ENCODE measurements at regions not wholly inside any gene's neighbourhood (a gene's known extent, or its start where the extent isn't known, plus 50 kb on each side); places are given as distances from the start of the nearest gene placed in this dataset.

- Histone ChIP-seq H3K27ac (ENCODE audit: low read length) (no peak overlapping the region), H3K27me3 (replicated peaks; ENCODE audit: insufficient read depth, low read length) (no peaks in the 10 kb centered on the region)
- no peak for DNase-seq
These were observed 73.6 kb downstream of the MAIP1 start for GRCh38 chr2:200028998-200029397.

GRCh38 chr2:200032895-200033294 lies 77.5 kb downstream of the MAIP1 start:
- Histone ChIP-seq H3K4me2 (ENCODE audit: low read depth, low read length) (no peak overlapping the region), H4K20me1 (ENCODE audit: insufficient read depth, low read length) (no peaks in the 10 kb centered on the region), H3K27ac (ENCODE audit: low read length) (no peak overlapping the region), H3K36me3 (replicated peaks; ENCODE audit: insufficient read depth, low read length) (no peaks in the 10 kb centered on the region), H3K79me2 (ENCODE audit: low read length) (no peaks in the 10 kb centered on the region), H2AFZ (ENCODE audit: low read length) (no peak overlapping the region), H3K4me1 (ENCODE audit: low read length) (no peaks in the 10 kb centered on the region), H3K9me2 (replicated peaks; ENCODE audit: insufficient read depth, low read length) (no peaks in the 10 kb centered on the region), H3K9ac (ENCODE audit: low read length) (no peak overlapping the region), H3F3A (ENCODE audit: insufficient read depth, low read length) (no peaks in the 10 kb centered on the region), H3K27me3 (replicated peaks; ENCODE audit: insufficient read depth, low read length) (no peaks in the 10 kb centered on the region), H3K4me3 (ENCODE audit: low read length) (no peak overlapping the region), H3K9me3 (replicated peaks; ENCODE audit: insufficient read depth, low read length) (no peaks in the 10 kb centered on the region)
- no peak for DNase-seq
- TF ChIP-seq EZH2phosphoT487 (IDR thresholded peaks at IDR 0.05; ENCODE audit: low read length) (no peak), EZH2 (optimal IDR thresholded peaks at IDR 0.05; ENCODE audit: low read depth, low read length) (no peak), CTCF (IDR thresholded peaks at IDR 0.05; ENCODE audit: low read length) (no peak)

More at GRCh38 chr2:200028998-200029397, 73.6 kb downstream of the MAIP1 start:
- no peak overlapping the region for H2AFZ ChIP-seq (ENCODE audit: low read length)
- H3K4me2 ChIP-seq (ENCODE audit: low read depth, low read length) = no peak overlapping the region
- no peak overlapping the region for H3K9ac ChIP-seq (ENCODE audit: low read length)
- no peaks in the 10 kb centered on the region for H4K20me1 ChIP-seq (ENCODE audit: insufficient read depth, low read length)
- no peaks in the 10 kb centered on the region for H3K36me3 ChIP-seq (replicated peaks; ENCODE audit: insufficient read depth, low read length)
- H3F3A ChIP-seq (ENCODE audit: insufficient read depth, low read length) = no peaks in the 10 kb centered on the region
- H3K4me1 ChIP-seq (ENCODE audit: low read length) = no peaks in the 10 kb centered on the region
- H3K9me3 ChIP-seq (replicated peaks; ENCODE audit: insufficient read depth, low read length) = no peaks in the 10 kb centered on the region
- H3K4me3 ChIP-seq (ENCODE audit: low read length) = no peak overlapping the region
- no peak for TF ChIP-seq EZH2phosphoT487 (IDR thresholded peaks at IDR 0.05; ENCODE audit: low read length)
- TF ChIP-seq CTCF (IDR thresholded peaks at IDR 0.05; ENCODE audit: low read length) = no peak
- no peak for TF ChIP-seq EZH2 (optimal IDR thresholded peaks at IDR 0.05; ENCODE audit: low read depth, low read length)
- no peaks in the 10 kb centered on the region for H3K9me2 ChIP-seq (replicated peaks; ENCODE audit: insufficient read depth, low read length)
- no peaks in the 10 kb centered on the region for H3K79me2 ChIP-seq (ENCODE audit: low read length)

GRCh38 chr2:200033929-200034328 lies 78.5 kb downstream of the MAIP1 start:
- Histone ChIP-seq H3K4me3 (ENCODE audit: low read length) (no peak overlapping the region), H3F3A (ENCODE audit: insufficient read depth, low read length) (no peaks in the 10 kb centered on the region), H3K4me1 (ENCODE audit: low read length) (no peaks in the 10 kb centered on the region), H3K9ac (ENCODE audit: low read length) (no peak overlapping the region), H3K9me2 (replicated peaks; ENCODE audit: insufficient read depth, low read length) (no peaks in the 10 kb centered on the region), H3K27me3 (replicated peaks; ENCODE audit: insufficient read depth, low read length) (no peaks in the 10 kb centered on the region), H3K36me3 (replicated peaks; ENCODE audit: insufficient read depth, low read length) (no peaks in the 10 kb centered on the region), H3K4me2 (ENCODE audit: low read depth, low read length) (no peak overlapping the region), H3K9me3 (replicated peaks; ENCODE audit: insufficient read depth, low read length) (no peaks in the 10 kb centered on the region), H3K79me2 (ENCODE audit: low read length) (no peaks in the 10 kb centered on the region), H4K20me1 (ENCODE audit: insufficient read depth, low read length) (no peaks in the 10 kb centered on the region), H2AFZ (ENCODE audit: low read length) (no peak overlapping the region), H3K27ac (ENCODE audit: low read length) (no peak overlapping the region)
- TF ChIP-seq EZH2 (optimal IDR thresholded peaks at IDR 0.05; ENCODE audit: low read depth, low read length) (no peak), CTCF (IDR thresholded peaks at IDR 0.05; ENCODE audit: low read length) (no peak), EZH2phosphoT487 (IDR thresholded peaks at IDR 0.05; ENCODE audit: low read length) (no peak)
- DNase-seq = no peak
